ENCODE measurements at regions not wholly inside any gene's neighbourhood (a gene's known extent, or its start where the extent isn't known, plus 50 kb on each side); places are given as distances from the start of the nearest gene placed in this dataset.

- no peak for DNase-seq
Measured at GRCh38 chr2:160973991-160974390, 186.2 kb upstream of the TANK start.

DNA sequence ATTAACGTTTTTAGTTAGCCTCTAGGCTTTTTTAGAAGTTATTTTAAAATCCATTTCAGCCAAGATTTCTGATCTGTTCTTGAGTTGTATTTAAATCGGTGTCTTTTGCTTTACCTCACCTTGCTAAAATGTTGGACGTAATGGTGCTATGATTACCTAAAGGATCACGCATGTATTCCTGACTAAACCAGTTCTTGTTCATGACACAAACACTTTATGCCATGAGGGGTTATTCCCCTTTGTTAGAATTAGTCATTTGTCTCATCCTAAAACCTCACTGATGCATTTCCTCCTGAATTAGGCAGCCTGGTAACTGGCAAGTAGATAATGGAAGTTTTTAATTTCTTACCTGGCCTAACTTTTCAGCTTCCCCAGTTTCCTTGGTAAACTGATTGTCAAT is 185.4 kb upstream of the TANK start:
- DNase-seq, result no peak

- DNase-seq, result no peak
Measured at GRCh38 chr2:160976797-160977196, 183.4 kb upstream of the TANK start.

GRCh38 chr2:160977376-160977775 is 182.9 kb upstream of the TANK start:
- no peak for DNase-seq

GRCh38 chr2:160977854-160978253 is 182.4 kb upstream of the TANK start:
- DNase-seq, result no peak

DNA sequence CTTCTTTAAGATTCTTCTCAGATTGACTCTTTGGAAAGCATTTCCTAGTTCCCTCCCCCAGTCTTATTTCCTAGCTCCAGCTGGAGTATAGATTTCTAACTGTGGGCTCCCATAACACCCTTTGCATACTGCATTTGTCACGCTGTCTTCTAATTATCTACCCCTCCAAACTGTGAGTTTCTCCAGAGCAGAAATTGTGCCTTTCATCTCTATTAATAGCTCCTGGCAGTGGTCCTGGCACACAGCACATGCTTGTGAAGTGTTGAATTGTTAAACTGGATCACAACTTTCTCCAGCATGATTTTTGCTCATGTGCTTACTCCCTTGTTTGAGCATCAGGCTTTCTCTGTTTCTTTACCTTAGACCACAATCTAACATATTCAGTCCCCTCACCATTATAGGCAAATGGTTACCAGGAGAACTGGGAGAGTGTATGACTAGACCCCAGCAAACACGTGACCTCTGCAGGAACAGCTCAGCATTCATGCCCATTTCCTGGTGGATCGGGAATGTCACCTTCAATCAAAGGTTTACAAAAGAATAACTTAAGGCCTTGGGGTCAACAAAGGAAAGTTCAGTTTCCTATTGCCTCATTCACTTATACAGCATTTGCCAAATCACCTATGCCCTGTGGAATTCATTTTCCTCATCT is 175.7 kb upstream of the TANK start:
- DNase-seq, result no peak

DNA sequence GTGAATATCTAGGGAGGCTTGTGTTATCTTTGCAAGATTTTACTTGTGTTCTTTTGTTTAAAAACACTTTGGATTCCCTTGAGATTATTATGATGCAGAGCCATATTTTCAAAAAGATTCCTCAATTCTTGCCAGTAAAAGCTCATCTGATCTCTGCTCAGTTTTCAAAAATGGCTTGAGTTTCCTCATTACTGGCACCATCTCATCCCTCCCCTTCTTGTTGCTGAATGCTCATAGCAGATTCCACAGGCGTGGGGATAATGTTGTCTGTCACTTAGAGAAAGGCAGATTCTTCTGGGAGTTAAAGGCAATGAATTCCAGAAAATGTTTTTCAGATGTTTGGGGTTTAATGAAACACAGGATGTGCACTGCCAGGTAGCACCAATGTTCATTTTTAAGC is 170.4 kb upstream of the TANK start:
- no peak for DNase-seq

DNA sequence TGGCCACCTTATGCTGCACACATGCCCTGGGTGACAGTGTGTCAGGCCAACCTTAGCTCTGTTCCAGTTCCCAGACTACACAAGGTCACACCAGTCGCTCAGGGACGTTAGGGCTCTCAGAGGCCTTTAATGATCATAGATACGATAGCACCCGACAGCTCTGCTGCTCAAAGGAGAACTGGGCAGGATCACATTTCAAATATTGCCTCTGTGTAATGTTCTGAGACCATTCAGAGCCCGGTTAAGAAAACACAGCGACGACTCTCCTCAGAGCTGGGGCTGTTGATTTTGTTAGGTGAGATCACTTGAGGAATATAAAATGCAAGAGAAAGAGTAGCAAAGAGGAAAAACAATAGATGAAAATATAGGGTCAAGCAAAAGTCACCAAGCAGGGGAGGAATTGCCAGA is 166.6 kb upstream of the TANK start:
- DNase-seq, result no peak

DNA sequence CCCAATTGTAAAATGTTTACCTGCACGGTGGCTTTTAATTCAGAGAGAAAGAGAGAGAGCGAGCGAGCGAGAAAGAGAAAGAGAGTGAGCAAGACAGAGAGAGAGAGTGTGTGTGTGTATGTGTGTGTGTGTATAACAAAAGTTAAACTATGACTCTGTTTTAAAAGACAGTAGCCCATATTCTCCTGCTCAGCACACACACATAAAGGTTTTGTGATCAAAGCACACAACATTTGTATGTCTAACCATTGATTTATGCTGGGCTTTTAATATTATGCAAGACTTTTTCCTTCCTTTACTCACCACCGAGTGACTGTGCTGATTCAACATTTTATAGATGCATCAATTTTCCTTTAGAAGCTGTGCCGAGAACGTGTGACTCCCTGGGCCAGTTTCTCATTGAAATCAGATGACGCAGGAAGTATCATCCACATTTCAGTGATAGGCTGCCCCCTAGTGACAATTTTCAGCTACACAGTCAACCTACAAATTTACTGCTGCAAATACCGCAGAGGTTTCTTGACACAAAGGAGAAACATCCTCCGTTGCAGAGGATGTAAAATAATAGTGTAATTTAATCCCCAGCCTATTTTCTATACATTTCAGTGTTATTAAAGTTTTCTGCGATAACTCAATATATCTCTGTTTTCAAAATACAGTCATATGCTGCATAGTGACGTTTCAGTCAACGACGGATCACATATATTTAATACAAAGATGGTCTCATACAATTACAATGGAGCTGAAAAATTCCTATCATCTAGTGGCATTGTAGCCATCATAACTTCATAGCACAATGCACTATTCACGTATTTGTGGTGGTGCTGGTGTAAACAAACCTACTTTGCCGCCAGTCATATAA is 165.9 kb upstream of the TANK start:
- peak; percentile 60 to 81 for DNase-seq

GRCh38 chr2:160996584-160996983 is 163.6 kb upstream of the TANK start:
- no peak for DNase-seq

DNA sequence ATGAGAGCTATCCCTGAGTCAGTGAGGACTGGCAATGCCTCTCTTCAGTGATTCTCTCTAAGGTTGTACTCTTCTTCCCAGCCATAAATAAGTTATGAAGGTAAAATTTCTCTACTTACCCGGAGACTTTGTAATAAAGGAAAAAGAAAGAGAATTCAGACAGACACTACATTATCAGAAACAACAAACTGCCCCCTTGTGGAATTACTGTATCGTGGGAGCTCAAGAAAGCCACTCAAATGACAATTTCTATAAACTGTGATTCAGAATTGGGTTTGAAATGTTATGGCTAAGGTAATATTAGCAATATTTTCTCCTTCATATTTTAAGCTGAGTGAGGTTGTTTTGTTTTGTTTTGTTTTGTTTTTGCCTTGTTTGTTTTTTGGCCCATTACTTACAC is 155.8 kb upstream of the TANK start:
- no peak for DNase-seq

GRCh38 chr2:161005170-161005569 is 155.1 kb upstream of the TANK start:
- no peak for DNase-seq

- DNase-seq, result no peak
Measured at GRCh38 chr2:161008311-161008710, 151.9 kb upstream of the TANK start.

- DNase-seq, result no peak
Measured at GRCh38 chr2:161010503-161011015, 149.7 kb upstream of the TANK start.

GRCh38 chr2:161017780-161018470 is 142.3 kb upstream of the TANK start:
- DNase-seq, result peak in 1 of 2 experiments; percentile 36

- no peak for DNase-seq
Measured at GRCh38 chr2:161019311-161019710, 140.9 kb upstream of the TANK start.

GRCh38 chr2:161020437-161020836 is 139.8 kb upstream of the TANK start:
- peak; percentile 45 to 77 for DNase-seq

GRCh38 chr2:161028581-161028980 is 131.6 kb upstream of the TANK start:
- DNase-seq, result no peak

DNA sequence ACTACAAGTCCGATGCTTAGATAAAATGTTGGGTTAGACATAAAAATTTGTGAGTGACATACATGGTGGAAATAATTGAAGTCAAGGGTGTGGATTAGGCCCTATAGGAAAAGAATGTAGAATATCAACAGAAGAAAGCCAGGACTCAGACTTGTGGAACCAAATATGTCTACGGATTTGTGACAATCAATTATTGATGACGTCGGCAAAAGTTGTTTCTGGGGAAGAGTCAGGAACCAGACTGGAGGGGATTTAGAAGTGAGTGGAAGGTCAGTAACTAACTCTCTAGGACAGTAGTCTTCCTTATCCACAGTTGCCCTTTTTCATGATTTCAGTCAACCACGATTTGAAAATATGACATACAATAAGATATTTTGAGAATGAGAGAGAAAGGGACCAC is 130.9 kb upstream of the TANK start:
- no peak for DNase-seq

- peak in 1 of 2 experiments; percentile 17 for DNase-seq
Measured at GRCh38 chr2:161030260-161031063, 129.8 kb upstream of the TANK start.

GRCh38 chr2:161031511-161031910 is 128.7 kb upstream of the TANK start:
- no peak for DNase-seq

DNA sequence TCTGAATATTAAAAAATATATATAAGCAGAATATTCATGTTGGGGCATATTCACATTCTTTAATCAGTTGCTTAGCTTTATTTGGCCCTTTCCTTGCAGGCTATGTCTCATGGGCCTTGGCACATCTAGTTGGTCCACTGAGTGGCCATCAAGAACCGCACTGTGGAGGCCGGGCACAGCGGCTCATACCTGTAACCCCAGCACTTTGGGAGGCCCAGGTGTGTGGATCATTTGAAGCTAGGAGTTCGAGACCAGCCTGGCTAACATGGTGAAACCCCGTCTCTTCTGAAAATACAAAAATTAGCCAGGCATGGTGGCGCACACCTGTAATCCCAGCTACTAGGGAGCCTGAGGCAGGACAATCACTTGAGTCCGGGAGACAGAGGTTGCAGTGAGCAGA is 127.6 kb upstream of the TANK start:
- no peak for DNase-seq
